HG02763 (cell line): ENCODE measurements at regions not wholly inside any gene's neighbourhood (a gene's known extent, or its start where the extent isn't known, plus 50 kb on each side); places are given as distances from the start of the nearest gene placed in this dataset.
"Not testable (repeated sequence)": the region's sequence is repeated elsewhere in the genome, so short reads cannot be mapped to it uniquely, and the experiment has no call there.

Source experiments
- ATAC-seq: cut with Tn5 transposase; IDR thresholded peaks from one replicate; pipeline ENCODE4 v1.9.1; 2021; ENCODE audit warnings: mild to moderate bottlenecking, moderate library complexity; ENCODE audit not compliant: unreplicated experiment

DNA sequence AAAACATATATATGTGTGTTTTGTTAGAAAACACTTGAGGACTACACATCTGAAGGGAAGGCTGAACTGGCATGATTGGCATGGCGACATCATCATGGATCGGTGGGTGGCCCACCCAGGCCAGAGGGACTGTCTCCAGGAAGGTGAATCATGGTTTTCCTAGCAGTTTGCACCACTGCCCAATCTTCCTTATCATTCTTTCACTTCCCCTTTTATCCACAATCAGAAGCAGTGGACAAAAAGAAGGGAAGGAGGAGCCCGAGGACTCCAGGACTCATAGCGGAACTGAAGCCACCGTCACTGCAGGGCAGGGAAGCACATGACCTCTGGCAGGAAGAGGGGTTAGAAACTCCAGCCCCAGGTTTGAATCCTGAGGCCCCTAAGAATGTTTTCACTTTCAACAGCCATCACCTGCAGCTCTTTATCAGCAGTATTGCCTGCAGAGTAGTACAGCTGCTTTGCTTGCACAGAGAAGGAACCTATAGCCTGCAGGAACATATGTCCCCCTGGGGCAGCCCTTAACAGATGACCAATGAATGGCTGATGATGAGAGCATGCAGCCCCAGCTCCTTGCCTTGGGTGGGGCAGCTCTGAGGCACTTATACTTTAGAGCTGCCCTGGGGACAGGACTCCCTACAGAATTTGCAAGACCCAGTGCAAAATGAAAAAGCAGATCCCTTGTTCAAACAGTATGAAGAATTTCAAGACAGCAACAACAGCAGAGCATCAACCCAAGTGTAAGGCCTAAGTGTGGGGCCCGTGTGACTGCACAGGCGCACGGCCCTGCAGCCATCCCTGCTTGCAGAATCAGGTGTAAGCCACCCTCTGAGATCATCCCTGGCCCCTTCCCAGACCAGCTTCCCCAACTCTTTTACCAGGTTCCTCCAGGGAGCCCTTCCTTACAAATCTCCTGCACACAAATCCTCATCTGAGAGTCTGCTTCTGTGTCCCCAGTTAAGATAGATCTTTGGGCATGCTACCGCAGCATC, 241.8 kb upstream of the IRF2BP2 start:
- ATAC-seq: no peak

DNA sequence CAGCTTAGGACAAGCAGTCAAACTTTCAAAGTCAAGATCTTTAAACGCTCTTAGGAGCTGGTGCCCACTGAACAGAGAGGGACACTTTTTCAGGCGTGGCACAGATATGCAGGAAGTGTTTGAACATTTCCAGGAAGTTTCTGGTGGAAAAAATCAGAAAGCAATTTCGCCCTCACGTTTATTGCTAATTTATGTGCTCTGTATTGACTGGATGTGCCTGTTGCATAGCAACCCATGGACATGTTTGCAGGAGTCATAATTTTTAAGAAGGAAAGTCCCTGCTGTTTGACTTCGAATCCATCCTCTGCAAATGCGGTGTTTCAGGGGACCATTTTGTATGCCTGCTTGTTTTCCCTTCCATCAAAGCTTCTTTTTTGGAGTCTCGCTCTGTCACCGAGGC, 239.9 kb upstream of the IRF2BP2 start:
- ATAC-seq: no peak

DNA sequence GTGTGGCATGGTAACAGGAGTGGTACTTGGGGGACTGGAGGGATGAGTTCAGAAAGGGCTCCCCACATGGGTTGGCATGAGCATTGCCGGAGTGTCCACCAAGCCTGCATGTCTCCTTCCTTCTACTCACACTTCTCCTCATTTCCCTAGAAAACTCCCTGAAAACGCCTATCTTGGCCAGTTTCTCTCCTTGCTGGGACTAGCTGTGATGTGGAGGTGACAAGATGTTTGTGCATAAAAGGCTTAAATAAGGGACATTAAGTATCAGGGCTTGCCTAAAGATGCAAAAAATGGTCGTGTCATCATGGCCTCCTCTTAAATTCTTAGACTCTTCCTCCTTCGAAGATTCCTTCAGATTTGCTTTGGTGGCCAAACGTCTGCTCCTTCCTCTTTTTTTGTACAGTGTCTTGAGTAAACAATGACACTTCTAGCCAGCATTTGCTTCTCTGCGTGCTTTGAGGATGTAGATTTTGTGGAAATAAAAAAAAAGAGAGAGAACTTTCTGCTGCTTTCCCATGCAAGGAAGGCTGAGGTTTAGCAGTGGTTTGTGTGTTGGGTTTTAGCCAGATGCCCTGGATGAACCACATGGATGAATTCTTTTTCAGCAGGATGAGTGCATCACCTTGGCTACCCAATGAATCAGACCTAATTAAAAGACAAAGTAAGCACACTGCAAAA, 239.1 kb upstream of the IRF2BP2 start:
- no peak for ATAC-seq

DNA sequence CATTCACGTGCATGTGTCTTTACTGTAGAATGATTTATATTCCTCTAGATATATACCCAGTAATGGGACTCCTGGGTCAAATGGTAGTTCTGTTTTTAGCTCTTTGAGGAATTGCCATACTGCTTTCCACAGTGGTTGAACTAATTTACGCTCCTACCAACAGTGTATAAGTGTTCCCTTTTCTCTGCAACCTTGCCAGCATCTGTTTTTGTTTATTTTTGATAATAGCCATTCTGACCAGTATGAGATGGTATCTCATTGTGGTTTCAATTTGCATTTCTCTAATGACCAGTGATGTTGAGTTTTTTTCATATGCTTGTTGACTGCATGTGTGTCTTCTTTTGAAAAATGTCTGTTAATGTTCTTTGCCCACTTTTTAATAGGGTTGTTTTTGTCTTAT, 236.8 kb upstream of the IRF2BP2 start:
- not testable (repeated sequence) for ATAC-seq

DNA sequence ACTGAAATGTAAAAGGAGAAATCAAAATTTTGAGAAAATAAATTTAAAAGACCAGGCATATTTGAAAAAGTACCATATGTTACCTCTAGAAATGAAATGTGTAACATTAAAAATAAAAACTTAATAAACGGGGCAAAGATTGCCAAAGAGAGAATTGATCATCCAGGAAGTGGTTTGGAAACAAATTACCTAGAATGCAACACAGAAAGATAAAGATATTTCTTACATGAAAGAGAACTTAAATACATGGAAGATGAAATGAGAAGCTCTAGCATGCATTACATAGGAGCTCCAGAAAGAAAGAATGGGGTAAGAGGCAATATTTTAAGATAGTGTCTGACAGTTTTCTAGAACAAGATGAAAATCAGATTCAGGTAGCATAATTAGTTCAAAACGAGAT, 235.9 kb upstream of the IRF2BP2 start:
- ATAC-seq: no peak

DNA sequence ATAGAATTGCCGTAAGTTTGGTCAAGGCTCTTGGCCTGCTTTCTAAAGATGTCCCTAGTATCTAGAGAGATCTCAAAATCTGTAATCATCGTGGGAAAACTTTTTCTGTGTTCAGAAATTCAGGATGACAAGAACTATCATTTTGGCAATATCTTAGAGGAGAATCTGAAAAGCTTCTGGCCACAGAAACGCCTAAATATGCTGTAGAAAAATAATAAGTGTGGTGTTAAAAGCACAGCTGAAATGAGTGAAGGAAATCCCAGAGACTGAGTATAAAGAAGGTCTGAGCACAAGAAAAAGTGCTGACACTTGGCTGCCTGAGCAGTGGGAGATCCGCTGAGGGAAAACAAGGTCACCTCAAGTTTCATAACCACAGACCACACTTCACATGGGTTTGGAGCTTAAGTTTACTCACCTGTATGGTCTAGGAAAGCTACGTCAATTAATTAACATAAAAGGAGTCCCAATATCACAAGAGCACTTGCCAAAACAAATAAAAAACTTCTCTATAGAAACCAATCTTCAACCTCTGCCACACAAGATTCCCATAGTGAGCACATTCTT, 235.2 kb upstream of the IRF2BP2 start:
- ATAC-seq: no peak

DNA sequence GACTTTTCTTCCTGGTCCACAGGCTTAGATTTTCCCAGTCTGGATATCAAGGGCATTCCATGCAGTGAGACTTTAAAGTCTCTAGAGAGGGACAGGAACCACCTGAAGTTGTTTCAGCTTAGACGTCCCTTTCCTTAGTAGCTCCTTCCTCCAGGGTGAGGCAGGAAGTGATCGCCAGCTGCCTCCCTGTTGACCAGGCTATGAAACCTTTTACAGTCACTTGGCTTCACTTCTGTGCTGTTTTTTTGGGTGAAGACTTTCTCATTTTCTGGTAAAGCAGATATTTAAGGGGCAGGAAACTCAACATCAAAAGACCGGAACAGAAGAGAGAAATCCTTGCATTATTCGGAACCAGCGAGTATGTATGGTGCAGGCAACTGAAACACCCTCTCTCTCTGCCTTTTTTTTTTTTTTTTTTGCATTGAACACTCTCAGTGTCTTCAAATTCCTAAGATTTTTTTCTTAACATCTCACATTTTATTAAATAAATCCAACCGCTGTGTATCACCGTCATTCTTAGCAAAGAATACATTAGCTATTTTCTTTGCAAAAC, 234.6 kb upstream of the IRF2BP2 start:
- ATAC-seq: no peak

DNA sequence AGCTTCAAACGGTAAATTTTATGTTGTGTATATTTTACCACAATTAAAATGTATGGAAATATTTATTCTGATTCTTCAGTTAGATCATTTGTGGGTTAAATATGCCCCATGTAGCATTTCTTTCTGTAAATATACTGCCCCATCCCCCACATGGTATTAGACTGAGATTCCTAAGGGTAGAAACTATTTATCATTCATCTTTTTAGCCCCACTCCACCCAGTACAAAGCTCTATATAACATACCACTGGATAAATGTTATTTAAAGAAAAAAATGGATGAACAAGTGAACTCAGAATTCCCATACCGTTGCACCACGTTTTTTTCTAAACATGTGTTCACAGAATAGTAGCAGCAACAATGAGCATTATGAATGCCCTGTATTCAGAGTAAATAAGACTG, 234.0 kb upstream of the IRF2BP2 start:
- ATAC-seq: no peak

DNA sequence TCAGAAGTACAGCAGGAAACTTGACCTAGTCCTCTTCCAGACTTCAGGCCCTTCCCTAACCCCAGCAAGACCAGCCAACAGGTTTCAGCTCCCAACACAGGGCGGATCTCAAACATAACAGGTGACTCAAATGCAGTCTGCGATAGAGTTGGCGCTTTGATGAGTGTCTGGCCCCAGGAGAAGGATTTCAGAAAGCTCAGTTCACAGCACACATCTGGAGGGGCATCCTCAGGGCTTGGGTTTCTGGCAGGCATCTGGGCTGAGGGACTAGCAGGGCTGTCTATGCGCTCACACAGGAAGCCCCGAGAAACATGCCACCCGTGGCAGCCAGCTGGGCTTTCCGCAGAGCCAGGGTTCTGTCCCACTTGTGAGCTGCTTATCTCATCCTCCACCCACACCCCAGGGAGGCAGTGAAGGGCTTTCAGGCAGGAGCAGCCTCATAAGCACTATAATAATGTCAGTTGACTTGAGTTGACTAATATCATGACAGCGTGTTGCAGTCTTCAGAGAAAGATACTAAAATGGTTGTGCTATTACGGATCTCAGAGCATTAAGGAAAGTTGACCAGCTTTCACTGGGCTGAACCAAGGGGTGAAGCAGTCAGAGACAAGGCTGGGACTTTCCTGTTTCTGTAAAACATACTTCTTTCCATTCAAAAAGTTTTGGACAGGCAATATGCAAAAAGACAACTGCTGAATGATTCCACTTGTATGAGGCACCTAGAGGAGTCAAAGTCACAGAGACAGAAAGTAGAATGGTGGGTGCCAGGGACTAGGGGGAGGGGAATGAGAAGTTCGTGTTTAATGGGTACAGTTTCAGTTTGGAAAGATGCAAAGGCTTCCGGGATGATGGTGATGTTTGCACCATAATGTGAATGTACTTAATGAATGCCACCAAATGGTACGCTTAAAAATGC, 233.0 kb upstream of the IRF2BP2 start:
- ATAC-seq: peak; percentile 61

DNA sequence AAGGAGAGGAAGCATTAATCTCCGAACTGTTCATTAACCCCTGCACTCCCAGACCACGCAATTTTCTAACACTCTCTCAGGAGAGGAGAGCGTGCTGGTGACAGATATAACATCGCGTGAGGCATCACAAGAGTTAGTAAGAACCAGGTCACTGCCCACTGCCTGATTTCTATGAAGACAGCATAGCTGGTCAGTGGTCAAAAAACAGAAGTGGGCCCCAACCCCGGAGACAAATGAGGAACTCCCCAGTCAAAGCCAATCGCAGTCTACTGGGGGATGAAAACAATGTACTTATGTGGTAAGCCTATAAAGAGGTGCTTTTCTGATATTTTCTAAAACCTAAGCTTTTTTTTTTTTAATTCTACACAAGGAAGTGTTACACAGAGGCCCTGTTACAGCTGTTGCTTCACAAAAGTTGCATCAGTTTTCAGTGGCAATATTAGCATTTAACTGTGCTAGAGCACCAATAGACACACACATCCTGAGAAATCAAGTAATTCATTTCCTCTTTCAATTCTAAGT, 231.8 kb upstream of the IRF2BP2 start:
- no peak for ATAC-seq

DNA sequence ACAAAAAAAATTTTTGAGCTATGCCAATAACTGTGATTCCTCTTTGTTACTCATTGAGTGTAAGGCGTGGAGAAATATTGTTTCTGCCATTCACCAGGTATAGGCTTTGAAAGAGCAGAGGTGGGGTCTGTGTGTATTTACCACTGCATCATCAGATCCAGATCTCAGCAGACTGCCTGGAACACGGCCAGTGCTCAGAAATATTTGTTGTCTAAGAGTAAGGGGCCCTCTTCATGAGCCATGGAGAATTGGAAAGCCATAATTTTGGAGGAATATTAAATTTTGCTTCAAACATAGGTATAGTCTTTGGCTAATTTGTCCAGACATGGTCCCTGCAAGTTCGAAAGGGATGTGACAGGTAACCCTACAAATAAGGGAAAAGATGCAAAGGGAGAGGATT, 231.3 kb upstream of the IRF2BP2 start:
- ATAC-seq: no peak

DNA sequence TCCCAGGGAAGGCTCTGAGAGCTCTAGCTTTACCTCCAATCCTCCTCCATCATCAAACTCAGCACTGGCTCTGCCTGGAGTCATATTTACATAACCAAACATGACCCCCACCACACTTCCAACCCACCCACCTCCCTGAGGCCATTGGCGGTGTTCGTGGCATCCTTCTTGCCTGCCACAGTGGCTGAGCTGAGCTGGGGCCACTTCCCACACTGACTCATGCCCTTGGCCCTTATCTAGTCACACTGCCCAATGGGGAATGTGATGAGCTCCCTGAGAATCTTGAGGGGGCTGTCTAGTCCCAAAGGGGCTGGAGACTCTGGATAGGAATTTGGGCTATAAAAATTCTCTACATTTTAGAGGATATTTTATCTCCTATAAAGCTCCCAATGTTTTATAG, 230.9 kb upstream of the IRF2BP2 start:
- no peak for ATAC-seq

DNA sequence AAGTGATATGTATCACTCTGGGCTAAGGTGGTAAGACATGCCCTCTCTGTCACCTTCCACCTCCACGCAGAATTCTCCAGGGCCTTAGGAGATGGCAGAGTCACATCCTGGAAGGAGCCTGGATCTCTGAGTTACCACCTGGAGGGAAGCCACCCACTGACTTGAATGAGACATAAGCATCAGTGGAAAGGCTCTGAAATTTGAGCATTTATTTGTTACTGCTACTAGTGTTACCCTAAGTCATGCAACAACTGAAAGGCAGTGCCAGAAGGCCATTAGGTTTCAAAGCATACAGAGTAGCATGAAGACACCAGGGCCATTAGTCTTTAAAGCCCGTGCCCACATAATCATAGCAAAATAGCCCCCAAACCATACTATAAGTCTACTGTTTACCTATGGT, 230.3 kb upstream of the IRF2BP2 start:
- no peak for ATAC-seq

DNA sequence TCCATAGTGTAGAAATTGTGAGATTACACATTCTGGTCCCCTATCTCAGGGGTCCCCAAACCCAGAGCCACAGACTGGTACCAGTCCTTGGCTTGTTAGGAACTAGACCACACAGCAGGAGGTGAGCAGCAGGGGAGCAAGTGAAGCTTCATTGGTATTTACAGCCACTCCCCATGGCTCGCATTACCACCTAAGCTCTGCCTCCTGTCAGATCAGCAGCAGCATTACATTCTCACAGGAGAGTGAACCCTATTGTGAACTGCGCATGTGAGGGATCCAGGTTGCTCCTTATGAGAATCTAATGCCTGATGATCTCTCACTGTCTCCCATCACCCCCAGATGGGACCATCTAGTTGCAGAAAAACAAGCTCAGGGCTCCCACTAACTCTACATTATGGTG, 229.7 kb upstream of the IRF2BP2 start:
- ATAC-seq: no peak

DNA sequence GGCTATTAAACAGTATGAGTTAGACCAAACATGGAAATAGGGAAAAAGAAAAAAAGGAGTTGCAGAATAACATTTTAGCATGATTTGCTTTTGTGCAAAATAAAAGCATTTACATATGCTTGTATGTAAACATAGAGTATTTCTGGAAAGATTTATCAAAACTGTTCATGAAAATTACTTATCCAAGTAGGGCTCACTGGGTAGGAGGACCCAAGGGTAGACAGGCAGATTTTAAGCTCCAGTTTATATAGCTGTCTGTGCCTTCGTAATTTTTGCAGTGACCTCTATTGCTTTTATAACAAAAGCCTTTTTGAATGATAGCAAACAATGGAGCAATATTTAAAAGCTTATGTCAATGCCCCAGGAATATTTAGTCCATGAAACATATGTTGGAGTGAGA, 228.8 kb upstream of the IRF2BP2 start:
- ATAC-seq: no peak

DNA sequence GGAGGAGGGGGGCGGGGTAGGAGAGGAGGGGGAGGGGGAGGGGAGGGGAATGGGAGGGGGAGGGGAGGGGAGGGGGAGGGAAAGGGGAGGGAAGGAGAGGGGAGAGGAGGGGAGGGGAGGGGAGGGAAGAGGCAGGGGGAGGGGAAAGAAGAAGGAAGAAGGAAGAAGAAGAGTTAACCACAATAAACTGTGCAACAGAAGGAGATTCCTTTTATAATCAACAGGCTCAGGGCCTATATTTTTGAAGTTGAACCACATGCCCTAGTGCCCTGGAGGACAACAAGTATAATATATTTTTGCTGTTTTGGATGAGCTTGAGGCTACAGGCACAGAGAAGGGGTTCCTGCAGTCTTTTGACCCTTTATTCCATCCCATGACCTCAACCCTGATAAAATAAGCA, 228.2 kb upstream of the IRF2BP2 start:
- no peak for ATAC-seq

DNA sequence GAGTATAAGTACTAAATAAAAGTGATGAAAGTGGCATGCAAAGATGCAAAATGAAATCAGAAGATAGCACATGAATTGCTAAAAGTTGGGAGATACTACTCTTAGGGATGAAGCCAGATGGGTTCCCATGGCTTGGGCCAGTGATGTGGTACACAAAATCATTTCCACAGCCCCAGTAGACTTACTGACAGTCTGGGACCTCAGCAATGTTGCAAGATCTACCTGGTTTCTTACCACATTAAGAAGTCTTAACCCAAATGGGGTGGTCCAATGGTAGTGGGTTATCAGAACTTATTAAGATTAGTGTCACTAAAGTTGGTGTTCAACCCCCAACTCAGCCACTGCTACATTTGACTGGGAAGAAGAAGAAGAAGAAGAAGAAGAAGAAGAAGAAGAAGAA, 227.7 kb upstream of the IRF2BP2 start:
- ATAC-seq: no peak

DNA sequence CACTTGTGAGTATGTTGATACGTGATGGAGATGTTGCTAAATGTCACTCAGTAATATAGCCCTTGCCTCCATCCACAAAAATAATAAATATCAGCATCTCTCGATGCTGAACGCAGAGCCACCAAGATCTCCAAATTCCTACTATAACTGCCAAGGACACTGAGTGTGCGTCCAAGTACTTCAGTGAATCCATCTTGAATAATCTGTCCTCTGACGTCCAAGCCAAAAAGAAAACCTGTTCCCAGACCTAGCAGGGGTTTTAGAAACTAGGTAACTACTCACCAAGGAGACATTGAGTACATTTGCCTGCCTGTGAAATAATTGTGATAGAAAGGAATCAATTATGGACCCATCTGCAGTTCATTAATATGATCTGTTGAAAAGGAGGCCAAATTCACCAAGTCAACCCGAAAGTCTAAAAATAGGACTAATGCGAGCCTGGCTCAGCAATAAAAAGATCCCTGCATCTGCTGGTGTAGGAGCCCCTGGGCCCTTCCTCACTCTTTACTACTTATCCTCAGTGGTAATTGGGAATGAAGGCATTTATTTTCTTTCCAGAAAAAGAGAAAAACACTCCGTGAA, 226.9 kb upstream of the IRF2BP2 start:
- no peak for ATAC-seq

DNA sequence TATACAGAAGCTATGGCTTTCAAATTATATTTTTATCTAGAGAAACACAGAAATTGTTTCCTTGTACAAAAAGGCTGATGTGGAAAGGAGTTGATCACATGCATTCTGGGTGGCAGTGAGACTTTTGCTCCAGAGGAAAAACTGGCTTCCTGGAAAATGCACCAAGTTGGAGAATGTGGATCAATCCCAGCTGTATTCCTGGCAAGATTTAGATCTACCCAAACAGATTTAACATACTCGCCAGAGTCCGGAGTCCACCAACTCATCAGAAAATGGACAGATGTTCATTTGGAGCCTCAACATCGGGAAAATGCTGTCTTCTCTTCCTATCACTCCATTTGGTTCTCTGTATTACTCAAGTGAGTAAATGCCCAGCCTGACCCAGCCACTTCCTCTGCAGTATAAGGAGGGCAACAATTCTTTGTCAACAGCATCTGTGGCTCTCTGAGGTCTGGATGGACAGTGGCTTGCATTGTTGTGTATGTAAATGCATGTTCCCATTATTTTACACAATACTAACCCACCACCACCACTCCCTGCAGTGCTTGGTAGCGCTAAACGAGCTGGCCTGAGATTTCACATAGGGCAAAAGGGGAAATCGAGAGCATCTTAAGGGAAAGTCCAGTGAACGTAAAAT, 226.2 kb upstream of the IRF2BP2 start:
- ATAC-seq: no peak

DNA sequence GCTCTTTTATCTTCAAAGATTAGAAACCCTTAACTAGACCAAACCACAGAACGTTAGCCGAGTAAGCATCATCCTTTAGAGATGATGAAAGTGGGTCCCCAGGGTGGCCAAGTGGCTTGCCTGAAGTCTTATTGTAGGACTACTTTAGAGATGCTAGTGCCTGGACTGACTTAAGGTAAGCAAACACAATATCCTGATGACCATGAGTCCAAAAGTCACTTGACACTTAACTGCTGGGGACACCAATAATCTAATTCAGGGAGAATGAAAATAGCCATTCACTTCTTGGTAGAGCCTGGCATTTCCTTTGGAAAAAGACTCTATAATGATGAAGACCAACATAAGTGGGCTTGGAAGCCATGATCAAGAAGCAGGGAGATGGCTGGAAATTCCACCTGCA, 225.3 kb upstream of the IRF2BP2 start:
- no peak for ATAC-seq
